IMR-90 (cell line): ENCODE measurements at regions not wholly inside any gene's neighbourhood (a gene's known extent, or its start where the extent isn't known, plus 50 kb on each side); places are given as distances from the start of the nearest gene placed in this dataset.

Experiments
- ATAC-seq: fragments of 200-7000 bp; cut with Tn5 transposase; 2 replicates; pipeline ENCODE4 v1.9.1; 2020; ENCODE audit warnings: low read depth, mild to moderate bottlenecking, moderate library complexity
- BruUV-seq: library from RNA; stranded (reverse); fragments of 400-500 nt; replicated peaks from 2 replicates; lab custom pipeline; 2021; lab: Mats Ljungman, UMichigan
- CTCF ChIA-PET: fragments of 300-600 bp; formaldehyde crosslinking; extraction: SDS; loops from one replicate; lab custom pipeline; 2021; ENCODE audit warnings: antibody characterized with exemption; lab: Yijun Ruan, JAX
- POLR2A ChIA-PET: fragments of 300-600 bp; sonication (Branson Sonifier 250); formaldehyde crosslinking; loops from one replicate; lab custom pipeline; 2022; ENCODE audit warnings: antibody characterized with exemption; ENCODE audit not compliant: unreplicated experiment; lab: Charles Lee
- DNase-seq: peaks from one replicate; pipeline ENCODE4 v3.0.0; 2013
- H2AFZ ChIP-seq: replicated peaks from 2 replicates; pipeline ENCODE3; 2013; ENCODE audit warnings: low read length, mild to moderate bottlenecking; ENCODE audit not compliant: poor library complexity
- H2AK5ac ChIP-seq: 2 replicates; pipeline ENCODE4 v1.6.1; 2013; ENCODE audit warnings: low read depth, low read length, inconsistent platforms
- H2AK9ac ChIP-seq: replicated peaks from 2 replicates; pipeline ENCODE3; 2013; ENCODE audit warnings: mild to moderate bottlenecking, low read depth, low read length, moderate library complexity; ENCODE audit not compliant: poor library complexity
- H2BK120ac ChIP-seq: 2 replicates; pipeline ENCODE4 v1.6.1; 2013; ENCODE audit warnings: low read depth, low read length, inconsistent platforms
- H2BK15ac ChIP-seq: 3 replicates; pipeline ENCODE4 v1.6.1; 2013; ENCODE audit warnings: low read depth, low read length, inconsistent platforms
- H2BK20ac ChIP-seq: 2 replicates; pipeline ENCODE4 v1.6.1; 2013; ENCODE audit warnings: low read depth, mild to moderate bottlenecking, inconsistent platforms, low read length, moderate library complexity
- H2BK5ac ChIP-seq: 2 replicates; pipeline ENCODE4 v1.6.1; 2013; ENCODE audit warnings: mild to moderate bottlenecking, low read depth, low read length, inconsistent platforms; ENCODE audit not compliant: poor library complexity, severe bottlenecking
- H3K14ac ChIP-seq: replicated peaks from 2 replicates; pipeline ENCODE4 v1.6.1; 2013; ENCODE audit warnings: low read depth, low read length, inconsistent platforms
- H3K18ac ChIP-seq: 2 replicates; pipeline ENCODE4 v1.6.1; 2013; ENCODE audit warnings: low read depth, low read length, control low read depth
- H3K23ac ChIP-seq: 2 replicates; pipeline ENCODE4 v1.6.1; 2013; ENCODE audit warnings: low read depth, low read length, inconsistent platforms
- H3K27ac ChIP-seq: 2 replicates; pipeline ENCODE4 v1.5.1; 2013; ENCODE audit warnings: mild to moderate bottlenecking, control low read depth, low read length; ENCODE audit not compliant: insufficient read depth
- H3K27me3 ChIP-seq: 2 replicates; pipeline ENCODE4 v1.6.1; 2013; ENCODE audit warnings: low read length; ENCODE audit not compliant: control insufficient read depth, insufficient read depth
- H3K36me3 ChIP-seq: 2 replicates; pipeline ENCODE4 v1.6.1; 2013; ENCODE audit warnings: low read length, mixed read lengths; ENCODE audit not compliant: control insufficient read depth, insufficient read depth
- H3K4ac ChIP-seq: 2 replicates; pipeline ENCODE4 v1.6.1; 2013; ENCODE audit warnings: low read depth, low read length, inconsistent platforms
- H3K4me1 ChIP-seq: 2 replicates; pipeline ENCODE4 v1.6.1; 2013; ENCODE audit warnings: low read length, mixed read lengths; ENCODE audit not compliant: control insufficient read depth, insufficient read depth
- H3K4me2 ChIP-seq: 2 replicates; pipeline ENCODE4 v1.6.1; 2013; ENCODE audit warnings: low read depth, mild to moderate bottlenecking, control low read depth, low read length, moderate library complexity
- H3K4me3 ChIP-seq: 2 replicates; pipeline ENCODE4 v1.5.1; 2013; ENCODE audit warnings: low read depth, mild to moderate bottlenecking, control low read depth, low read length, moderate library complexity; ENCODE audit not compliant: insufficient read depth
- H3K56ac ChIP-seq: 2 replicates; pipeline ENCODE4 v1.6.1; 2013; ENCODE audit warnings: low read length, inconsistent platforms; ENCODE audit not compliant: insufficient read depth; ENCODE audit errors: extremely low read depth
- H3K79me1 ChIP-seq, 2 experiments: 2 replicates each; pipeline ENCODE4 v1.6.1; 2013; ENCODE audit warnings: low read length in 2 of 2, inconsistent platforms in 1 of 2, low read depth in 1 of 2
- H3K9ac ChIP-seq: 2 replicates; pipeline ENCODE4 v1.6.1; 2013; ENCODE audit warnings: low read depth, low read length, control low read depth
- H3K9me1 ChIP-seq: 2 replicates; pipeline ENCODE4 v1.6.1; 2013; ENCODE audit warnings: low read length, inconsistent platforms; ENCODE audit not compliant: insufficient read depth
- H3K9me3 ChIP-seq: 2 replicates; pipeline ENCODE4 v1.6.1; 2013; ENCODE audit warnings: low read length; ENCODE audit not compliant: control insufficient read depth, insufficient read depth
- H4K20me1 ChIP-seq: 2 replicates; pipeline ENCODE4 v1.6.1; 2013; ENCODE audit warnings: low read length, inconsistent platforms; ENCODE audit not compliant: insufficient read depth
- H4K5ac ChIP-seq: 2 replicates; pipeline ENCODE4 v1.6.1; 2013; ENCODE audit warnings: mild to moderate bottlenecking, low read depth, low read length, control low read depth
- H4K8ac ChIP-seq, 2 experiments: 2 replicates each; pipeline ENCODE4 v1.6.1; 2013; ENCODE audit warnings: low read depth in 2 of 2, low read length in 2 of 2, control low read depth in 1 of 2, inconsistent platforms in 1 of 2
- H4K91ac ChIP-seq: 2 replicates; pipeline ENCODE4 v1.6.1; 2013; ENCODE audit warnings: low read depth, low read length, inconsistent platforms; ENCODE audit not compliant: insufficient read depth
- CHD1 ChIP-seq: IDR thresholded peaks from 2 replicates; pipeline ENCODE4 v1.6.1; 2012; ENCODE audit warnings: low read depth, low read length, improper control_type of control experiment
- WGBS, 2 experiments: methylation state at CpG; one replicate each; pipeline versions ENCODE4 v1.1.5 to v1.1.7; 2013; ENCODE audit warnings: missing lambda C conversion rate in 2 of 2; ENCODE audit not compliant: insufficient read length in 1 of 2; ENCODE audit errors: extremely low coverage in 2 of 2; 5-methylcytosine and 5-hydroxymethylcytosine counted together
- dilution Hi-C: fragments of 300-500 bp; cut with HindIII; formaldehyde crosslinking; loops from one replicate; pipeline ENCODE4 v1.14.3; 2018; ENCODE audit warnings: low sequenced_read_pairs; ENCODE audit not compliant: unreplicated experiment
- in situ Hi-C: fragments of 300-500 bp; cut with MboI; formaldehyde crosslinking; loops from 3 replicates; pipeline ENCODE4 v1.14.3; 2019; ENCODE audit warnings: low sequenced_read_pairs, inconsistent platforms, mixed read lengths
- intact Hi-C: fragments of 100-400 bp; cut with micrococcal nuclease; formaldehyde crosslinking; loops from 2 replicates; pipeline ENCODE4 v1.10.0; 2022

- Histone ChIP-seq H3K4me3 (no peak overlapping the region), H3K4ac (no peak overlapping the region), H2AK5ac (no peak overlapping the region), H3K14ac (no peak overlapping the region), H3K9me3 (no peaks in the 10 kb centered on the region), H2BK120ac (no peak overlapping the region), H4K20me1 (no peaks in the 10 kb centered on the region), H3K27me3 (no peaks in the 10 kb centered on the region), H4K8ac (no peak overlapping the region), H2AK9ac (no peak overlapping the region), H3K9me1 (no peaks in the 10 kb centered on the region), H2AFZ (no peak overlapping the region), H2BK15ac (no peak overlapping the region), H3K27ac (no peak overlapping the region), H4K91ac (no peak overlapping the region), H3K36me3 (no peaks in the 10 kb centered on the region), H4K5ac (no peak overlapping the region), H3K23ac (no peak overlapping the region), H3K56ac (no peak overlapping the region), H3K9ac (no peak overlapping the region), H2BK20ac (no peak overlapping the region), H3K18ac (no peak overlapping the region), H2BK5ac (no peak overlapping the region), H3K4me2 (no peak overlapping the region), H3K79me1 (no peaks in the 10 kb centered on the region), H3K4me1 (no peaks in the 10 kb centered on the region)
- intact Hi-C loops (no loop called here), in situ Hi-C loops (no loop called here), dilution Hi-C loops (no loop called here)
- WGBS, 2 experiments: no CpG with 5 or more reads among the region's 4 CpGs
- no peak for TF ChIP-seq CHD1
- BruUV-seq: no TSS peak
- DNase-seq (no peak), ATAC-seq (no peak)
- CTCF ChIA-PET: interaction anchor here (0.6 kb wide), 1 partner anchor 1245 kb away, joined by 4 read pairs; no protein-coding TSS in a partner anchor
- POLR2A ChIA-PET: interaction anchor here (0.5 kb wide), 1 partner anchor 173 kb away, joined by 4 read pairs; no protein-coding TSS in a partner anchor
Measured at GRCh38 chr19:31173991-31174390, 175.2 kb downstream of the TSHZ3 start.
